Natural killer cell treated with Interleukin-12 subunit alpha and Interleukin-12 subunit beta and Interleukin-15 and Interleukin-18, amount 100 ng/mL, for 72 hours (primary cell): ENCODE measurements at regions not wholly inside any gene's neighbourhood (a gene's known extent, or its start where the extent isn't known, plus 50 kb on each side); places are given as distances from the start of the nearest gene placed in this dataset.

Experiments
- ATAC-seq, 2 donors: fragments of 150-1000 bp; cut with Tn5 transposase in 1 of 2; sonication (Bioruptor Pico), chemical (Tn5 transposase) in 1 of 2; 2 replicates each; pipeline ENCODE4 v1.10.0; 2021
- DNase-seq: peaks from one replicate; pipeline ENCODE4 v3.0.0; 2022; ENCODE audit warnings: low spot score
- H3K27ac Mint-ChIP-seq, 2 donors: 1 replicate in 1 of 2; 2 replicates in 1 of 2; pipeline ENCODE4 v1.8.0; 2022; ENCODE audit warnings: mixed read lengths in 2 of 2, mild to moderate bottlenecking in 1 of 2, moderate library complexity in 1 of 2
- H3K27me3 Mint-ChIP-seq, 2 donors: 1 replicate in 1 of 2; 2 replicates in 1 of 2; pipeline ENCODE4 v1.8.0; 2022; ENCODE audit warnings: mixed read lengths in 2 of 2
- H3K36me3 Mint-ChIP-seq: one replicate; pipeline ENCODE4 v1.8.0; 2022; ENCODE audit warnings: mixed read lengths
- H3K4me1 Mint-ChIP-seq, 2 donors: 1 replicate in 1 of 2; 2 replicates in 1 of 2; pipeline ENCODE4 v1.8.0; 2022; ENCODE audit warnings: low read depth in 2 of 2, mixed read lengths in 2 of 2, mild to moderate bottlenecking in 1 of 2
- H3K4me3 Mint-ChIP-seq: one replicate; pipeline ENCODE4 v1.8.0; 2022; ENCODE audit warnings: mixed read lengths
- H3K9me3 Mint-ChIP-seq: 2 replicates; pipeline ENCODE4 v1.8.0; 2022; ENCODE audit warnings: mixed read lengths

DNA sequence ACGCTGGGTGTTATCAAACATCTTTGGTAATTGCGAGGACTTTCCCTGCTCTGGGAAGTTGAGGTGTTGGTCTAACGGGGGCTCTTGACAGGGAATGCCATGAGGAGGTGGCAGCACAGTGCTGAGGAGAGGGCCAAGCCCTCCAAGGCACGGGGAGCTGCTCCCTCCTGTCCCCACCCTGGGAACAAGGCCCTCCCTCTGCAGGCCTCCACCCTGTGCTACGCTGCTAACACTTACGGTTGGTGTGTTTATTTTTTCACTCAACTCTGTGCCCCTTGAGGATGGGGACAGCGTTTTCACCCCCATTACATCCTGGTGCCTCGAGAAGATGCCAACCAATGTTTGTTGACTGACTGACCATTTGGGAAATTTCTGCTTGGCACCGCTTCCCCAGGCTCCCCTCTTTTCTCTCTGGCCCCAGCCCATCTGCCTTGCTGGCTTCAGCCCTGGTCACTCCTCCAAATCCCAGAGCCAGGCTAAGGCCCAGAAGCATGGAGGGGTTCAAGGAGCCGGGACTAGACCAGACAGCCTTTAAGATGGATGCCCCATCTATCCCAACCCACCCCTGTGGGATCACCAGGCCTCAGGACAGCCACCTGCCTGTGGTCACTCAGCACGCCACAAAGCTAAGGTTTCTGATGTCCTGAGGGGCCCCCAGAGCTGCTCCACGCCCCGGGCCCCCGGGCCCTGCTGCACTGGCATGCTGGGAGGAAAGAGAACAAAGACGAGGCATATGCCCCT is 125.7 kb downstream of the BARX1 start:
- Mint-ChIP-seq H3K4me1 (peaks cover 0 to 4% of the 10 kb centered on the region in 2 donors), H3K27ac (no peak overlapping the region), H3K9me3 (no peaks in the 10 kb centered on the region), H3K4me3 (no peak overlapping the region), H3K27me3 (peaks cover 32 to 44% of the 10 kb centered on the region in 2 donors), H3K36me3 (no peaks in the 10 kb centered on the region)
- DNase-seq (no peak), ATAC-seq (no peak)

- no peak overlapping the region for H3K4me3 Mint-ChIP-seq
- H3K27ac Mint-ChIP-seq, result no peak overlapping the region
- no peak for DNase-seq
- H3K9me3 Mint-ChIP-seq, result no peaks in the 10 kb centered on the region
- peaks cover 32 to 43% of the 10 kb centered on the region in 2 donors for H3K27me3 Mint-ChIP-seq
- no peaks in the 10 kb centered on the region for H3K36me3 Mint-ChIP-seq
- peaks cover 0 to 4% of the 10 kb centered on the region in 2 donors for H3K4me1 Mint-ChIP-seq
- ATAC-seq, result no peak
These were observed 126.6 kb downstream of the BARX1 start for GRCh38 chr9:93828331-93829097.

DNA sequence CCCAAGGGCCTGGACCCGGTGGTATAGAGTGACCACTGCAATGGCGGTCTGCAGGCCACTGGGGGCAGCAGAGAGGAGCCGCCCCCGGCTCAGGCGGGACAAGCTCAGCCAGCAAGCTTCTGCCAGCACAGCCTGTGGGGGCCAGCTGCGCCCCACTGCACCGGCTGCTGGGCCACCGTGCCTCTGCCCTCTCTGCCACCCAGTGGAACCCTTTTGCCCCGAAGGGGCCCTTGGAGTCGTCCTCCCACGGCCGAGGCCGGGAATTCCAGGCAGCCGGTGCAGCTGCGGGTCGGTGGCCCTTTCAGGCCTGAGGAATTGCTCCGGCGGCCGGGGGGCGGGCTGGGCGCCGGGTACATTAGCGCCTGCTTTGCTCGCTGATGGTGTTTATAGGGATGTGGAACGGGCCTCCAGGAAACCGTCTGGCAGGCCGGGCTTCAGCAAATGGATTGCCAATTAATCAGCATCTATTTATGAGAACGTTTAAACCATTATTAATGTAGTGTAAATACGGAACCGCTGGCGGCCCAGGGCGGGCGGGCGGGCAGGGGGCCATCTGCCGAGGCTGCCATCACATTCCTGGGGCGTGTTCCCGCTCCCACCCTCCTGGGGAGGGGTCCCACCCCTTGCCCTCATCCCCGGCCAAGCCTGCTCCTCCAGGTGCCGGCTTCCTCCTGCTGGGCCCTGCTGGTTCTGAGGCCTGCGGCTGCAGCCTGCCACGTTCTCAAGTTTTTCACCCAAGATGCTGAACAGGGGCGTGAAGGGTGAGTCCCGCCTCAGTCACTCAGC is 127.4 kb downstream of the BARX1 start:
- Mint-ChIP-seq H3K9me3 (no peaks in the 10 kb centered on the region), H3K4me3 (no peak overlapping the region), H3K4me1 (peaks cover 0 to 4% of the 10 kb centered on the region in 2 donors), H3K27me3 (peaks cover 32 to 36% of the 10 kb centered on the region in 2 donors), H3K36me3 (no peaks in the 10 kb centered on the region), H3K27ac (no peak overlapping the region)
- ATAC-seq (peak; percentile 69 to 76), DNase-seq (no peak)

- ATAC-seq (no peak), DNase-seq (no peak)
- no peak overlapping the region for H3K27ac Mint-ChIP-seq
- peaks cover 0 to 4% of the 10 kb centered on the region in 2 donors for H3K4me1 Mint-ChIP-seq
- no peaks in the 10 kb centered on the region for H3K9me3 Mint-ChIP-seq
- H3K27me3 Mint-ChIP-seq, result peaks cover 31 to 33% of the 10 kb centered on the region in 2 donors
- H3K4me3 Mint-ChIP-seq, result no peak overlapping the region
- H3K36me3 Mint-ChIP-seq, result no peaks in the 10 kb centered on the region
These were observed 128.1 kb downstream of the BARX1 start for GRCh38 chr9:93826905-93827544.

- Mint-ChIP-seq H3K27ac (no peak overlapping the region), H3K9me3 (no peaks in the 10 kb centered on the region), H3K36me3 (no peaks in the 10 kb centered on the region), H3K27me3 (peaks cover 35% of the 10 kb centered on the region in 2 donors), H3K4me3 (no peak overlapping the region), H3K4me1 (peaks cover 0 to 4% of the 10 kb centered on the region in 2 donors)
- DNase-seq (no peak), ATAC-seq (no peak)
These were observed 128.9 kb downstream of the BARX1 start for GRCh38 chr9:93826209-93826608.

- Mint-ChIP-seq H3K4me3 (no peak overlapping the region), H3K27me3 (peaks cover 34 to 42% of the 10 kb centered on the region in 2 donors), H3K4me1 (peaks cover 0 to 4% of the 10 kb centered on the region in 2 donors), H3K36me3 (no peaks in the 10 kb centered on the region), H3K9me3 (no peaks in the 10 kb centered on the region), H3K27ac (no peak overlapping the region)
- no peak for DNase-seq
- ATAC-seq, result peak in 1 of 2 donors; percentile 9
These were observed 129.6 kb downstream of the BARX1 start for GRCh38 chr9:93825348-93826115.

DNA sequence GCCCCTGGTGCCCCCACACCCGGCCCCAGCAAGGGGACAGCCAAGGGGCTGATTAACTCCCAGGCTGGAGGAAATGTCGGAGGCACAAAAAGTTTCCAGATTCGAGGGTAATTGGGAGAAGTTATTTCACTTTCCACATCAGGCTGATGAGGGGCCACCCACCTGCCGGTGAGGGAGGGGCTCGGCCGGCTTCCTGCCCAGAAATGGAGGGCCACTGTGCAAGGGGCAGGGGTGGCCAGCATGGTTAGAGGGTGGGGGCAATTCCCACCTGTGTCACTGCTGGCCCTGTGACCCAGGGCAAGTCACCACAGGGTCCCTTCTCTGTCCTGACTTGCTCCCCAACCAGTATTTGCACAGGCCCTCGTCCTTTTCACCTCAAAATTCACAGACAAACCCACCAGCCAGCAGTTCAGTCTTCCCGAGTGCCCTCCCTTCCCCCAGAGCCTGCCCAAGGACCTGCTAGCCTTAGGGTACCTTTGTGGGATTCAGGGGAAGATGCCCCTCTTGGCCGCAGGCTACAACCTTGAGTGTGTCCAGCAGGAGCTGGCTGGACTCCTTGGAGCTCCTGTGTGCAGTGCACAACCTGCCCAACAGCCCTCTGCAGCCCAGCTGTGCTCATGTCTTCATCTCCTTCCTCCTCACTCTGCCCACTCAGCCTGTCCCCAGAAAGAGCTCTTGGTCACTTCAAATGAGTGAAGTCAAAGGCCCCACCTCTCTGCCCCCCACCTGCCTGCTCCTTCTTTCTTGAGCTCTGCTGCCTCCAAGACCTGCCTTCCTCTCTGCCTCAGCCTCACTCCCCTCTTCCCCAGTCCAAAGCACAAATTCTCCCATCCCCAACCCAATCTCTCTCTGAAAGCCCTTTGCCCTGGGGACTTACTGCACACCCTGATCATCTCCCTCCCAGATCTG is 130.5 kb downstream of the BARX1 start:
- Mint-ChIP-seq H3K4me1 (peaks cover 0 to 4% of the 10 kb centered on the region in 2 donors), H3K27ac (no peak overlapping the region), H3K4me3 (no peak overlapping the region), H3K27me3 (peaks cover 38 to 48% of the 10 kb centered on the region in 2 donors), H3K36me3 (no peaks in the 10 kb centered on the region), H3K9me3 (no peaks in the 10 kb centered on the region)
- DNase-seq (no peak), ATAC-seq (no peak)

DNA sequence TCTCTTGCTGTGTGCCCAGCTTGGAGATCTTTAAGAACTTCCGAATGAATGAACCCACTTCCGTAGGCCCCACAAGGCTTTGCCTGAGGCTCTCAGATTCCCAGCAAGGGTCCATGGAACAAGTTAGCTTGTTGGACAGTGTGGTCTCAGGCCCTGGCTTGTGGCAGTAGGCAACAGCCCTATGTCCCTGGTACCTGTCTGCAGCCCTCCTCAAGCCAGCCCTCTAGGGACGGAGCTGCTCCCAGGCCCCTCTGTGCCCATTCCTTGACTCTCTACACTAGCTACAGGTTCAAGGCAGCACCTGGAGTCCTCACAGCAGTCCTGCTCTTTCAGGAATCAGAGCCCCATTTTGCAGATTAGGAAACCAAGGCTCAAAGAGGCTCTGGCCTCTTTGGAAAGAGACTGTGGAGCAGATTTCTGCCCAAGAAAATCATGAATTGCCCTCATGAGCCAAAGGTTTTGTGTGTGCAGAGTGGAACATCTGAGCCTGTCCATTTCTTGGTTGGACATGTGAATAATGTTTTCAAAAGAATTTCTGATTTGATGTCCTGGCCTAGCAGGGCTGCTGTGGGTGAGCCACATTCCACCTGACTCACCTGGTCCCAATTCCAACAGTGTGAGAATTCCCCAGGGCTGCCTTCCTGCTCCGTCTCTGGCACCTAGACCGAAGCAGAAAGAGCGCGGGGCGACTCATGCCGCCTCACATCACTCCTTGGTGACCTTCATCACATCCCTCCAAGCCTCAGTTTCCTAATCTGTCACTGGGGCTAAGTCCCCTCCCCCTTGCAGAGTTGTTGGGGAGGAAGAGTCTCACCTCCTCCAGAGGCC is 131.7 kb downstream of the BARX1 start:
- no peak overlapping the region for H3K27ac Mint-ChIP-seq
- H3K4me1 Mint-ChIP-seq, result peaks cover 0 to 4% of the 10 kb centered on the region in 2 donors
- H3K9me3 Mint-ChIP-seq, result no peaks in the 10 kb centered on the region
- H3K27me3 Mint-ChIP-seq, result peaks cover 35 to 48% of the 10 kb centered on the region in 2 donors
- no peaks in the 10 kb centered on the region for H3K36me3 Mint-ChIP-seq
- ATAC-seq (no peak), DNase-seq (no peak)
- no peak overlapping the region for H3K4me3 Mint-ChIP-seq

- H3K27me3 Mint-ChIP-seq, result peaks cover 35 to 52% of the 10 kb centered on the region in 2 donors
- ATAC-seq (no peak), DNase-seq (no peak)
- no peak overlapping the region for H3K27ac Mint-ChIP-seq
- peaks cover 0 to 4% of the 10 kb centered on the region in 2 donors for H3K4me1 Mint-ChIP-seq
- no peaks in the 10 kb centered on the region for H3K36me3 Mint-ChIP-seq
- H3K9me3 Mint-ChIP-seq, result no peaks in the 10 kb centered on the region
- no peak overlapping the region for H3K4me3 Mint-ChIP-seq
These were observed 132.9 kb downstream of the BARX1 start for GRCh38 chr9:93822229-93822628.

DNA sequence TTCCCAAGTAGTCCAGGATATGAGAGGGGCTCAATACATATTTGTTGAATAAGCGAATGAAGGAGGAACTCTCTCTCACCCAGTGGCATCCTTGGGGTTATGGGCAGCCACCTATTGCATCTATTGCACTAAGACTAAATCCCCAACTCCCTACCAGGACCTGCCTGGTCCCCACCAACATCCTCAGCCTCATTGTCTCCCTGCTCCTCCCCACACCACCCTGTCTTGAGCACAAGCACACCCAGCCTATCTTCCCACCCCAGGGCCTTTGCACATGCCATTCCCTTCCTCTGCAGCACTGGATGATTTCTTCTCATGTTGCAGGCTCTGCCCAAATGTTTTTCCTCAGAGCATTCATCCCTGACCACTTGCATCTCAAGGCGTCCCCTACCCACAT is 133.8 kb downstream of the BARX1 start:
- H3K4me1 Mint-ChIP-seq, result no peaks in the 10 kb centered on the region
- H3K9me3 Mint-ChIP-seq, result no peaks in the 10 kb centered on the region
- H3K27me3 Mint-ChIP-seq, result peaks cover 34 to 50% of the 10 kb centered on the region in 2 donors
- no peak overlapping the region for H3K27ac Mint-ChIP-seq
- no peaks in the 10 kb centered on the region for H3K36me3 Mint-ChIP-seq
- ATAC-seq (no peak), DNase-seq (no peak)
- H3K4me3 Mint-ChIP-seq, result no peak overlapping the region

DNA sequence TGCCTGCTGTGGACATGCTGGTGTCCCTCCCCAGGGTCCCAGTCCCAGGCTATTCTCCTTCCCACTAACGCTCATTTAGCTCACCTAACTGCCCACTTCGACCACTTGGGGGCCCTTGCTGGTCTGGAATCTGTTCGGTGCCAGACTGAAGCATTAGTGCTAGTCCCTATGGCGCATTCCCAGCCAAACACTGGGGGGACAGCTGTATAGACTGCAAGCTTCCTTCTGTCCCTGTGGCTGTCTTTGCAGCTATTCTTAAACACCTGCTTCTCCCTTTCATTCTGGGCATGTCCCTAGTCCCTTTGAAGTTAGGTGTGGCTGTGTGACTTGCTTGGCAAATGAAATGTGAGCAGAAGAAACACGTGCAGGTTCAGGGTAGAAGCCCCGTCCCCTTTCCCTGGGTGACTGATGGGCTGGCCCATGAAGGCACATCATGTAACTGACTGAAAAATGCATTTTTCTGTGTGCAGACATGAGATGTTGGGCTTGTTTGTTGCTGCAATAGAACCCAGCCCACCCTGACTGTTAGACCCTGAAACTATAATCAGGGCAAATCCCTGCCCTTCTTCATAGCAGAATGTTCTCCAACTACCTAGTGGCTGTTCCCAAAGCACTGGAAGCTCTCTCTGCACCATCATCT is 134.4 kb downstream of the BARX1 start:
- Mint-ChIP-seq H3K4me3 (no peak overlapping the region), H3K27me3 (peaks cover 31 to 51% of the 10 kb centered on the region in 2 donors), H3K4me1 (no peaks in the 10 kb centered on the region), H3K9me3 (no peaks in the 10 kb centered on the region), H3K36me3 (no peaks in the 10 kb centered on the region), H3K27ac (no peak overlapping the region)
- ATAC-seq (no peak), DNase-seq (no peak)
